ENCODE measurements at regions not wholly inside any gene's neighbourhood (a gene's known extent, or its start where the extent isn't known, plus 50 kb on each side); places are given as distances from the start of the nearest gene placed in this dataset.

GRCh38 chr10:107390563-107390962 is 226.1 kb upstream of the SORCS1 start:
- DNase-seq (ENCODE audit: low read depth) = no peak

GRCh38 chr10:107383357-107383756 is 218.9 kb upstream of the SORCS1 start:
- DNase-seq (ENCODE audit: low read depth) = no peak

- DNase-seq (ENCODE audit: low read depth) = no peak
Measured at GRCh38 chr10:107379601-107380000, 215.1 kb upstream of the SORCS1 start.

- no peak for DNase-seq (ENCODE audit: low read depth)
Measured at GRCh38 chr10:107371801-107372200, 207.3 kb upstream of the SORCS1 start.

GRCh38 chr10:107364872-107365271 is 200.4 kb upstream of the SORCS1 start:
- DNase-seq (ENCODE audit: low read depth) = no peak

- DNase-seq (ENCODE audit: low read depth) = no peak
Measured at GRCh38 chr10:107362306-107362705, 197.8 kb upstream of the SORCS1 start.

GRCh38 chr10:107357033-107357432 is 192.5 kb upstream of the SORCS1 start:
- DNase-seq (ENCODE audit: low read depth) = no peak

- DNase-seq (ENCODE audit: low read depth) = no peak
Measured at GRCh38 chr10:107356396-107356795, 191.9 kb upstream of the SORCS1 start.

GRCh38 chr10:107342711-107343110 is 178.2 kb upstream of the SORCS1 start:
- DNase-seq (ENCODE audit: low read depth) = no peak

GRCh38 chr10:107341281-107341680 is 176.8 kb upstream of the SORCS1 start:
- DNase-seq (ENCODE audit: low read depth) = no peak

- DNase-seq (ENCODE audit: low read depth) = no peak
Measured at GRCh38 chr10:107340326-107340725, 175.8 kb upstream of the SORCS1 start.

GRCh38 chr10:107336061-107336460 is 171.6 kb upstream of the SORCS1 start:
- no peak for DNase-seq (ENCODE audit: low read depth)

- no peak for DNase-seq (ENCODE audit: low read depth)
Measured at GRCh38 chr10:107317592-107317991, 153.1 kb upstream of the SORCS1 start.

- no peak for DNase-seq (ENCODE audit: low read depth)
Measured at GRCh38 chr10:107303203-107303602, 138.7 kb upstream of the SORCS1 start.

- no peak for DNase-seq (ENCODE audit: low read depth)
Measured at GRCh38 chr10:107299606-107300005, 135.1 kb upstream of the SORCS1 start.

- no peak for DNase-seq (ENCODE audit: low read depth)
Measured at GRCh38 chr10:107284187-107284586, 119.7 kb upstream of the SORCS1 start.

- no peak for DNase-seq (ENCODE audit: low read depth)
Measured at GRCh38 chr10:107280293-107280692, 115.8 kb upstream of the SORCS1 start.

- DNase-seq (ENCODE audit: low read depth) = no peak
Measured at GRCh38 chr10:107277591-107277990, 113.1 kb upstream of the SORCS1 start.

GRCh38 chr10:107275806-107276205 is 111.3 kb upstream of the SORCS1 start:
- no peak for DNase-seq (ENCODE audit: low read depth)

- DNase-seq (ENCODE audit: low read depth) = no peak
Measured at GRCh38 chr10:107269626-107270025, 105.1 kb upstream of the SORCS1 start.

- DNase-seq (ENCODE audit: low read depth) = no peak
Measured at GRCh38 chr10:107264742-107265141, 100.2 kb upstream of the SORCS1 start.

GRCh38 chr10:107244122-107244521 is 79.6 kb upstream of the SORCS1 start:
- no peak for DNase-seq (ENCODE audit: low read depth)

GRCh38 chr10:107238275-107238674 is 73.8 kb upstream of the SORCS1 start:
- DNase-seq (ENCODE audit: low read depth) = no peak

- DNase-seq (ENCODE audit: low read depth) = no peak
Measured at GRCh38 chr10:107232013-107232412, 67.5 kb upstream of the SORCS1 start.

GRCh38 chr10:107230887-107231286 is 66.4 kb upstream of the SORCS1 start:
- no peak for DNase-seq (ENCODE audit: low read depth)

All from GM04503 (cell line).